Fibroblast of skin of left biceps (primary cell): ENCODE measurements at regions not wholly inside any gene's neighbourhood (a gene's known extent, or its start where the extent isn't known, plus 50 kb on each side); places are given as distances from the start of the nearest gene placed in this dataset.

ENCODE experiments used
- DNase-seq, 2 experiments: peaks; one replicate each; pipeline ENCODE4 v3.0.0-alpha.2; 2013; ENCODE audit warnings: low read depth in 2 of 2

- no peak for DNase-seq
Measured at GRCh38 chr1:98044766-98045165, 123.9 kb upstream of the DPYD start.

- DNase-seq, result no peak
Measured at GRCh38 chr1:98044071-98044697, 123.3 kb upstream of the DPYD start.

- DNase-seq, result no peak
Measured at GRCh38 chr1:98035602-98036002, 114.8 kb upstream of the DPYD start.

GRCh38 chr1:98034505-98034904 lies 113.7 kb upstream of the DPYD start:
- DNase-seq, result no peak

- no peak for DNase-seq
Measured at GRCh38 chr1:98032958-98033357, 112.1 kb upstream of the DPYD start.

- no peak for DNase-seq
Measured at GRCh38 chr1:98030976-98031375, 110.1 kb upstream of the DPYD start.

- no peak for DNase-seq
Measured at GRCh38 chr1:98030483-98030882, 109.6 kb upstream of the DPYD start.

- no peak for DNase-seq
Measured at GRCh38 chr1:98028800-98029199, 108.0 kb upstream of the DPYD start.

- DNase-seq, result no peak
Measured at GRCh38 chr1:98027103-98027705, 106.4 kb upstream of the DPYD start.

- no peak for DNase-seq
Measured at GRCh38 chr1:98025858-98026257, 105.0 kb upstream of the DPYD start.

- no peak for DNase-seq
Measured at GRCh38 chr1:98021126-98021525, 100.3 kb upstream of the DPYD start.

- DNase-seq, result no peak
Measured at GRCh38 chr1:98019747-98020146, 98.9 kb upstream of the DPYD start.

GRCh38 chr1:98018074-98018473 lies 97.2 kb upstream of the DPYD start:
- DNase-seq, result no peak

GRCh38 chr1:98017184-98017583 lies 96.3 kb upstream of the DPYD start:
- DNase-seq, result no peak

- no peak for DNase-seq
Measured at GRCh38 chr1:98008373-98008772, 87.5 kb upstream of the DPYD start.

GRCh38 chr1:98005326-98006010 lies 84.6 kb upstream of the DPYD start:
- no peak for DNase-seq

- DNase-seq, result no peak
Measured at GRCh38 chr1:98003442-98003841, 82.6 kb upstream of the DPYD start.

GRCh38 chr1:98002288-98002687 lies 81.5 kb upstream of the DPYD start:
- no peak for DNase-seq

- DNase-seq, result no peak
Measured at GRCh38 chr1:98001764-98002163, 80.9 kb upstream of the DPYD start.

GRCh38 chr1:97999320-97999719 lies 78.5 kb upstream of the DPYD start:
- peak; percentile 57 to 68 for DNase-seq

- no peak for DNase-seq
Measured at GRCh38 chr1:97996880-97997279, 76.0 kb upstream of the DPYD start.

- DNase-seq, result no peak
Measured at GRCh38 chr1:97989094-97989680, 68.4 kb upstream of the DPYD start.
